Sciatic nerve (tissue), 2 donors: ENCODE measurements at regions not wholly inside any gene's neighbourhood (a gene's known extent, or its start where the extent isn't known, plus 50 kb on each side); places are given as distances from the start of the nearest gene placed in this dataset.

Source experiments
- ATAC-seq: fragments of 200-7000 bp; cut with Tn5 transposase; one replicate; pipeline ENCODE4 v1.9.1; 2020; ENCODE audit warnings: mild to moderate bottlenecking, moderate library complexity
- DNase-seq: peaks from one replicate; pipeline ENCODE4 v3.0.0-alpha.2; 2020; ENCODE audit warnings: low spot score
- intact Hi-C: fragments of 100-400 bp; cut with DNase I; formaldehyde crosslinking; loops from one replicate; pipeline ENCODE4 v1.14.2; 2022
- donor health status: DM: no; HTN: no; CAD: no.
- donor health status: DM: no; HTN: no; CAD: no.

DNA sequence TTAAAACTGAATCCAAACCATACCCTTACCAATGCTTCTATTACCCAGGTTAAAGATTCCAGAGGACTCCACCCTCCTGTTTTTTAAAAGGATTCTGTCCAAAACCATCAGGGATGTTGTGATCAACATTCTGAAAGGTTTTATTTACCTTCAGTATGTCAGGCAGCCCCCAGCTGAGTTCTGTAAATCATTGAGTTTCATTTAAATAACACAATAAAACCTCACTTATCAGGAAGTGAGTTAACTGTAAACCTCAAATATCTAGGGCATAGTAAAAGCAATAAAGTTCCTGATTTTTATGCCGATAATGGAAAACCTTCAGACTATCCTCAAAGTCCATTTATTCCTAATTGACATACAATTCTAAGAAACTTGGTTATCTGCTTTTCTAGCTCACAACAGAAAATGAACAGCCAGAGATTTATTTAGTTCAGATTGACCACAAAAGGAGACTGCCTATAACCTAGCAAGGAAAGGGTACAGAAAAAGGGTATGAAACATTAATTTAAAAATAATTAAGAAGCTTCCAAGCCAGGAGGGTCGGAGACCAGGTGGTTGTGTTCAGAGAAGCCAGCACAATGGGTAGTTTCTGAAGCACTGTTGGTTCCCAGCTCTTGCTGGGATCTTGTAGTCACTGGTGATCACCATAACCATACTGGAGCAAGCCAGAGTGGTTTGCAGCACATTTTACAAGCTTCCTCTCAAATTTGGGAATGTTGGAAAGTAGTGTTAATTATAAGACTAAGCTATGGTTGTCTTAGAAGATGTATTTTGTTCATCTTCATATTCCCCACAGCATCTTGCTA is 336.4 kb upstream of the FMN2 start:
- no peak for ATAC-seq
- no peak for DNase-seq
- intact Hi-C loops: no loop called here

DNA sequence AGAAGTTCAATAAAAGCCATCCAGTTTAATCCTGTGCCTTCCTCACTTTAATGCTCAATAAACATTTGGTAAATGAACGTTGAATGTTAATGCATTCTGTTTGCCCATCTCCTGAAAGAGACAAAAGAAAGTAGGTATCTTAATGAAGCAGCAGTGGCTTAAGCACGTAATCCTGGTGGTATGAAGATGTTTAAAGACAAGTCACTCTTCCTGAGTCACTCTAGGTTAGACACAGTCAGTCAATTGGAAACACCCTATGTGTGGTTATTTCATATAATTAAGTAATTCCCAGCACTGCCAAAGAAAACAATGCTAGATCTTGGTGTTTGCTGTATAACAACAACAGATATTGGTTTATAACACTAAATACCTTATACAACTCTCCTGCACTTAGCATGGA is 334.0 kb upstream of the FMN2 start:
- ATAC-seq (no peak), DNase-seq (no peak)
- intact Hi-C loops: no loop called here

DNA sequence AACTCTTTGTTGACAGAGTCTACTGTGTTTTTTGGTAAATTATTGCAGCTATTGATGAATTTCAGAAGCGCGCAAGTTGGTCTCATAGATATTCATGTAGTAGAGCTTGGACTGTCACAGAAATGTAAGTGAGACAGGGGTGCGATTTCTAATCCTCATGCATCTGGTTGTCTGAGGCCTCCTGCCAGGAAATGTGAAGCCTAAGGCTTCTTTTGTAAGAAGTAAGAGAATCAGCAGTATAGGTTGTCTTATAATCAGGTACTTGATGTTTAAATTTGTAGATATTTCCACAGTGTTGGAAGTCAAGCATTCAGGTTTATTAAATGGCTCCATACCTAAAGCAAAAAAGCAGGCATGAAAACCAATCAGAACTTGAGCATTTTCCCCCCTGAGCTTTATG is 332.9 kb upstream of the FMN2 start:
- intact Hi-C loops: no loop called here
- DNase-seq (no peak), ATAC-seq (no peak)

DNA sequence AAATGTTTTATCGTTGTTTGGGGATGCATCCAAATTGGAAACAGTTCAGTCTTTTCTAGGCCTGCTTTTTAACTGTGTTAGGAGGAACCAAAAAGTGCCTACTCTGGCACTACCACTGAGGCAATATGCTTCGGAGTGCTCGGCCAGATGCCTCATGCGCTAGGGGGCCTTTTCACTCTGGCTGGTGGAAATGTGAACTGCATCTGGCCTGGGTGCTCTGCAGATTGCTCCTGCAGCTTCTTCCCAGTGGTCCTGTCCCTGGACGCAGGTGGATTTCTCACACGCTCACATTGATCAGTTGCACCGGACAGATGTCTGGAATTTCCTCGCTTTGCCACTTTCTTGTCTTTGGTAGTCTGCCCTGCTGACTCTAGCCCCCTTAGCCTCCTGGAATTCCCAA is 330.2 kb upstream of the FMN2 start:
- DNase-seq (no peak), ATAC-seq (no peak)
- intact Hi-C loops: no loop called here

DNA sequence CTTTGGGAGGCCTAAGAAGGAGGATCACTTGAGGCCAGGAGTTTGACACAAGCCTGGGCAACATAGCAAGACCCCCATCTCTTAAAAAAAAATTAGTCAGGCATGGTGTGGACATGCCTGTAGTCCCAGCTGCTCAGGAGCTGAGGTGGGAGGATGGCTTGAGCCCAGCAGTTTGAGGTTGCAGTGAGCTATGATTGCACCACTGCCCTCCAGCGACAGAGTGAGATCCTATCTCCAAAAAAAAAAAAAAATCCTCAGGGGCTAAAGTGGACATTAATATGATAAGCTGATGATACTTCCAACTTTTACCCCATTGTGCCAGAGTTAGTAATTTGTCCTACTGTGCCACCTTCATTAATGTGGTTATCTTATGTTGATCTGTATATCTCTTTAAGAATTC is 327.8 kb upstream of the FMN2 start:
- DNase-seq (no peak), ATAC-seq (no peak)
- intact Hi-C loops: no loop called here

DNA sequence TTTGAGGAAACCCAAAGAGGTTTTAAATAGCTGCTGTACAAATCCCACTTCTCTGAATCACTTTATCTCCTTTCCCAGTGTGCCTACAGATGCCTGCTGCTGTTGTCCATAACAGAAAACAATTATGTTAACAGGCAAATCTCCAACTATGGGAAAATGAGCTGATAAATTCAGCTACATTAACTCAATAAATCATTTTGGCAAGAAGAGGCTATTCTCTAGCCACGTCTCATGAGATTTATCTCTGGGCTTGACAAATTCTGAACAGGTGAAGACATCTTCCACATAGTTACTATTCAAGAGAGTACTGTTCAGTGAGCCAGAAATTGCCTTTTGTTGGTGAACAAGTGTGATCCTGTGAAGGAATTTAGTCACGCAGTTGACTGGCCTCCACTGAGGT is 327.1 kb upstream of the FMN2 start:
- intact Hi-C loops: no loop called here
- ATAC-seq: no peak
- no peak for DNase-seq

DNA sequence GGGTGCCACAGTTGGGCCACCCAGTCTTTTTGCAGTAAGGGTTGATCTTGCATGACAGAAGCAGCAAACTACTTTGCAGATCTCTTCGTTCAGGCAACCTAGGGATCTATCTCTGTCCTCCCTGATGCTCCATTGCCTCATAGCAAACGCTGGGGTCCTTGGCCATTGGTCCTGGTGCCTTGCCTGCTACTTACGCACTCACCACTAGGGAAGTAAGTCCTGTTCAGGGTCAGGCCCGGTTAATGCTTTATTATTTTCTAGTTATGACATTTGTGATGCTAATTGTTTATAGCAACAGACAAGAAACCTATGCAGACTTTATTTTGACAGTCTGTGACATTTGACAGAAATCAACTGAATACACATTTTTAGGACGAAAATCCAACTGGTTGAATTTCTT is 326.5 kb upstream of the FMN2 start:
- ATAC-seq (no peak), DNase-seq (no peak)
- intact Hi-C loops: no loop called here

DNA sequence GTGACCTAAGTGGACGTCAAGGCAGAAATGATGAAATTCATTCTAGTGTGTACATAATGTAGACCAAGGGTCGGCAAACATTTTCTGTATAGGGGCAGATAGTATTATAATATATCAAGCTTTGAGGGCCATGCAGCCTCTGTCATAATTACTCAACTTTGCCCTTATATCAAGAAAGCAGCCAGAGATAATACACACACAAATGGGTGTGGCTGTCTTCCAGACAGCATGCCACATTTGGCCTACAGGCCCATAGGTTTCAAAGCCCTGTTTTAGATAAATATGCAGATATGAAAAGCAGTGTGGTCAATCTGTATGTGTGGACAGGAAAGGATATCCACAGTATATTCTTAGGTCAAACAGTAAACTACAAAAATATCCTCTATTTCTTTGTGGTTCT is 320.1 kb upstream of the FMN2 start:
- intact Hi-C loops: no loop called here
- DNase-seq (no peak), ATAC-seq (no peak)

DNA sequence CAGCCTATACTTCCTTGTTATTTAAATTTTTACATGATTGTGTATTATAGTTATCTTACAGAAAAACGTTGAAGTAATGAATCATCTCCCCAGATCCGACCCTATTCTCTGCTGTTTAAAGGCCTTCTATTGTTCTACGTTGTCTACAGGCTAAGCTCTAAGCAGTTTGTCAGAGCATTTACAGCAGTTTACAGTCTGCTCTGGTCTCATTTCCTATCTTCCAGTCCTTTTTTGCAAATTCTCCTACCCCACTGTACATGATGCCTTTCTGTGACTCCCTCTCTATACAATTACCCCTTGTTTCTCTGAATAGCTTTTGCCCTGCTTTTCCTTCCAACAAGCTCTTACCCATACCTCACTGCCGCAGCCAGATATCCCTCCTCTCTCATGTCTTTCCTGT is 319.2 kb upstream of the FMN2 start:
- ATAC-seq (no peak), DNase-seq (no peak)
- intact Hi-C loops: no loop called here

DNA sequence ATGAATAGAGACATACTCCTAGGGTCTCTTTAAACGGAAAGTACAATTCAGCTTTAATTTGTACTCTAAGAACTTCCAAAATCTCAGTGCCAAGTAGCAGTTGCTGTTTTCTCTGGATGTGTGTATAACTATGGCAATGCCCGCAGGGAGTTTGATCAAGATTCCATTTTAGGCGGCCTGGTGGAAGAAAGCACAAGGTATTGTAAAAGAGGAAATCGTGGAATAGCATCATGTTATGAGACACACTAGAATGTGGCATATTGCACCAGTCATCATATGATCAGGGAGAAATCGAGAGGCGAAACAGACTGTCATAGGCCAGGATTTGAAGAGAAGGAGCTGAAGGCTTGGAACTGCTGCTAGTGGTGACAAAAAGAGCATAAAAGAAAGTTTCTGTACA is 316.2 kb upstream of the FMN2 start:
- no peak for ATAC-seq

DNA sequence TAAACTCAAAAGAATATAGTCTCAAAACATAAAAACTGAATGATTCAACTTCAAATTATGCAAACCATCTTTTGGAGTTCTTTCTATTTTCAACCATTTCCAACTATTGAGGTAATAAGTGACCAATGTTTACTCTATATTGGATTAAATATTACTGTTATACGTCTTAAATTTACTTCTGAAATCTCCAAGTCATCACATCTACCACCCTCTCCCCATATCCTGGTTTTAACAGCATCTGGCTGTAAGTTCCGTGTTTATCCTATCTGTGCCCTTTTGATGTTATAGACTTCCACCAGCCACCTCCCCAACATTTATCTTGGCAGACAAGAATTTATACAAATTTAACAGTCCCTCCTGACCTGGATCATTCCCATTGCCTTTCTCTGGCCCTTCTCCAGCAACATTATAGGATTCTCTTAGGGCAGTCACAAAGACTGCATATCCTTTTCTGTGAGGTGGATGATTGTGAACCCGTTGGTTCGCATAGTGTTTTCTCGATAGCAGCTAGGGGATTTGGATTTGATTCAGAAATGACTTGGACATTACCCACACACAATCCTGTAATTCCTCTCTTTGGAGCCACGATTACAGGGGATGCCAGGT is 313.4 kb upstream of the FMN2 start:
- ATAC-seq (no peak), DNase-seq (no peak)
- intact Hi-C loops: no loop called here

More for the DNA sequence above, 316.2 kb upstream of the FMN2 start:
- intact Hi-C loops: no loop called here
- DNase-seq: no peak

DNA sequence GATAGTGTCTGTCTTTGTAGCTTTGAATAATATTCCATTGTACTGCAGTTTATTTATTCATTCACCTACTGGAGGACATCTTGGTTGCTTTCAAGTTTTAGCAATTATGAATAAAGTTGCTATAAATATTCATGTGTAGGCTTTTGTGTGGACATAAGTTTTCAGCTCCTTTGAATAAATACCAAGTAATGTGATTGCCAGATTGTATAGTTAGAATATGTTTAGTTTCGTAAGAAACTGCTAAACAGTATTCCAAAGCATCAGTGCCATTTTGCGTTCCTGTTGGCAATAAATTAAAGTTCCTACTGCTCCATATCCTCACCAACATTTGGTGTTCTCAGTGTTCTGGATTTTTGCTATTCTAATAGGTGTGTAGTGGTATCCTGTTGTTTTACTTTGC is 311.7 kb upstream of the FMN2 start:
- DNase-seq: no peak
- no peak for ATAC-seq
- intact Hi-C loops: no loop called here

DNA sequence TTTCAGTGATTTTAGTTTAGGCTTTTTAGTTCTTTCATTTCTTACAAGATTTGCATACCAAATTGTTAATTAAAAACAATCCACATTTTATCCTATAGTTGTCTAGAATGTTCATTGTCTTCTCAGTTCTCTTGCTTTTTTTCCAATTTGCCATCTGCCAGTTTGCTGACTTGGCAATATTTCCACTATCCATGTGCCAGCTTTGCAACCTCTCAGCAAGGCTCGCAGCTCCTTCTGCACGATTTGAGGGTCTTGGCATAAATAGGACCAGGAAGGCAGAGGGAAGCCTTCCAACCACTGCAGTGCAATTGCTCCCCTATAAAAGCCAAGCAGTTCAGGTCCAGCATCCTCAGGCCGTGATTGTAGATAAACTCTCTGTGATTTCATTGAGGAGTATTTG is 306.8 kb upstream of the FMN2 start:
- DNase-seq: no peak
- intact Hi-C loops: no loop called here
- ATAC-seq: no peak

DNA sequence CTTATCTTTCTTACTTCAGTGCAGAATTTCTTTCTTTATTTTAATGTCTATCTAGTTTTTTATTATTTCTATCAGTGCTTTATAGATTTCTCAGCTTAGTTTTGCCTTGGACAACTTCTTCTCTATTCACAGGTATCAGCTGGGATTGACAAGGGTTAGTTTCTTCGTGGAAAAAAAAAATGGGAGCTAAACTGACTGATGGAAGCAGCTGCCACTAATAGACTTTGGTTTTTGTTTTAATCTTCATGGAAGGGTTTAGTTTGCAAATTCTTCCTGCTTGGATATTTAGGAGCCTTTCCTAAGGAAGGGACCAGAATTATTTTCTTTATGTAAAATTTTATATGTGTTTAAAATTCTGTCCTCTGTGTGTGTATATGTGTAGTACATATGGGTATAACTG is 306.1 kb upstream of the FMN2 start:
- DNase-seq (no peak), ATAC-seq (no peak)
- intact Hi-C loops: no loop called here

DNA sequence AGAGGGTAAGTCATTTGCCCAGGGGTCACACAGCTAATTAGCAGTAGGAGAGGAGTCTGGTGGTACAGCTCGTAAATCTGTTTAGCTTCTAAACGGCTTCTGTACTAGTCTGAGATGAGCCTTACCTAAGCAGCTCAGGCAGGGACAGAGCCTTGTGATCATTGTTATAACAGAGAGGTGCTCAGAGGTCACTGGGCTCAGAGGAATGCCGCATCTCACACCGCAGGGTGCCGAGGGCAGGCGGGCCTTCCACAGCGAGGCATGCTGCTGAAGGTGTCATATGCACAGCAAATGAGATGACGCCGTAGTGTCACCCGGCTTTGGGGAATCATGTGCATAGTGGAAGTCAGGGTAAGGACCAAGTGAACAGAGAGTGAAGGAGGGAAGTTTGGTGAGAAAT is 305.2 kb upstream of the FMN2 start:
- DNase-seq (no peak), ATAC-seq (no peak)
- intact Hi-C loops: no loop called here

DNA sequence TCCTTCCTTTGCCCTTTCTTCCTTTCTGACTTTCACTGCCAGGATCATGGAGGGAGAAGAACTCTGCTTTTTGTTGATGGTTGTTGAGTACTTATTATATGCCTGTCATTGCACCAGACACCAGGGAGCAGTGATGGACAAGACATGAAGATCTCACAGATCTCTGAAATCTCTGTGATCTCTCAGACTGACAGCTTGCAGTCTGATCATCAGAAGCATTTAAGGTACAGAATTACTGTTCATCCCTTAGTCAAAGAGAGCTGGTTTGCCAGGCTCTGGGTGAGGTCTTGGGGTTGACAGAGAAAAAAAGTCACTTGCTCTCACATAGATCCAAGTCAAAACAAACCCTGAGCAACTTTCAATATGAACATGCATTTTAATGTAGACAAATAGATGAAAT is 299.5 kb upstream of the FMN2 start:
- intact Hi-C loops: no loop called here
- ATAC-seq (no peak), DNase-seq (no peak)

DNA sequence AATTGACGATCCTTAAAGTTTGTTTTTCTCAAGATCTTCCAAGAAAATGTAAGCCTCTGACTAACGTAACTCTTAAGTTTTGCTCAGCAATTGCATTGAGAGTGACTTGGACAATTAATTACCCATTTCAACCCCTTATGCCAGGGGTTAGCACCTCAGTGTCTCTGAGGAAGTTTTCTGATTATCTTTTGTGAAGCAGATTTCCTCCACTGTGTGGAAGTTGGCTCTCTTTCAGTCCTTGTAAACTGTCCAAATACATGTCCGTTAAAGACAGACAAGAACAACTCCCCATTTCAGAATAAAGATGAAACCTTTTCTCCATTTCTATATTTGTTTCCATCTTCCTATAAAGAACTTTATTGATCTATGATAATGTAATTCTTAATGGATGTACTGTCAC is 296.4 kb upstream of the FMN2 start:
- no peak for ATAC-seq

DNA sequence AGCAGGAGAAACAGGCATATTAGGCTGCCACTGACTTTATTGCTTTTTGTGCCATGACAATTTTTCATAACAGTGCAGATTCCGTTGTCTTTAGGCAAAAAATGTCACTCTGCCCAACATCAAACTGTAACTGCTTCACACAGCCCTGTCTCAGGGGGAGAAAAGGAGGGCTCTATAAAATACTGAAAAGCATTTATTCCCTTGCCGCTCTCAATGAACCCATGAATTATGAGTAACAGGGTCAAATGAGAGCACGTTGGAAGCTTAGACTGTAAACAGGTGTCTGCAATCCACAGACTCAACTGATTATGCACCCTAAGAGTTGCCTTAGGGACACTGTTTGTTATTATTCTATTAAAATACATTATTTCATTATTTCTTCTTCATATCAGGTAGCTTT is 292.1 kb upstream of the FMN2 start:
- intact Hi-C loops: no loop called here
- ATAC-seq (no peak), DNase-seq (no peak)

More for the DNA sequence above, 296.4 kb upstream of the FMN2 start:
- intact Hi-C loops: no loop called here
- DNase-seq: no peak

DNA sequence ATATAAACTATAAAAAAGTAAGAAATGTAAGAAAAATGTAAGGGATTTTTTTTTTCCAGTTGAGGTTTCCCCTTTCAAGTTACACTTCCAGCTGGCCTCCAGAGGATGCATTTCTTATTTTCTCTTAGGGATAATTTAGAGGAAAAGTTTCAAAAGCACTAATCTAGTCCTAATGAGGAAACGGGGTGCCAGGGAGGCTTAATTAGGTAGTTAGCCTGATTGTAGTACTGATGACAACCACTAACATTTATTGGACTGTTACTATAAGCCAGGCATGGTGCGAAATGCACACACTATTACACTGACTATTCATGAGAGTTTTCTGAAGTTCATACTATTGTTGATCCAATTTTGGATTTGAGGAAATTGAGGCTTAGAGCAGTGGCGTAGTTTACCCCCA is 290.8 kb upstream of the FMN2 start:
- no peak for ATAC-seq
- DNase-seq: no peak
- intact Hi-C loops: no loop called here

DNA sequence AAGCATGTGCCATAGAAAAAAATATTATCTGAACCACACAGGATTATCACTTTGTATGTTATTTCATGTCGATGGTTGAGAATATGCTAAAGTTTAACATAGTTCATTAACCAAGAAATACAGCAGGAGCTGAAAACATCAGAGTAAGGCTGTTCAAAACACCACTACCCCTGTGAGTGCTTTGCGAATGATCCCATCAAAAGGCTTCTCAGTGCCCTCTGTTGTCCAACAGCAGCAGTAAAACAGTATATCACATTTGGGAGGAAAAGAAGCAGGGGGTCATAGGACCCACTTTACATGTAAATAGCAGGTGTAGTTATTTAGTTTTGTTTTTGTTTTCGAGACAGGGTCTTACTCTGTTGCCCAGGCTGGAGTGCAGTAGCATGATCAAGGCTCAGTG is 289.4 kb upstream of the FMN2 start:
- DNase-seq (no peak), ATAC-seq (no peak)
- intact Hi-C loops: no loop called here

DNA sequence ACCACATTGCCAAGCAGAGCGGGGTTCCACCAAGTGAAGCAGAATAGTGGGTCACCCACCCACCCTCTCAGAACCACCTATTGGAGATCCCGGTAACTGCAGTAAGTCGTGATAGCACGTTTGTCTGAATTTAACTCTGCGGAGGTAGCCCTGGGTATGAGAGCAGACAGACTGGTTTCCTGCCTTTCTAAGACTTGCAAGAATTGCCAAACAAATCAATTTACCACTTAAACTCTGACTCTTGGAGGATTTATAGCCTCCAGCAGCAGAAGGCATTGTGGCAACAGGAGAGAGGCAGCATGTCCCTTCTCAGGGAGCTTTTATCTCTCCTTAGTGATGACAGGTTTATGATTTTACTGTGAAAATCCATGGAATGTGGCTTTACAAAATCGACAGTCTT is 287.9 kb upstream of the FMN2 start:
- intact Hi-C loops: no loop called here
- no peak for DNase-seq
- no peak for ATAC-seq
